ENCODE measurements at regions not wholly inside any gene's neighbourhood (a gene's known extent, or its start where the extent isn't known, plus 50 kb on each side); places are given as distances from the start of the nearest gene placed in this dataset.
"Not testable (repeated sequence)": the region's sequence is repeated elsewhere in the genome, so short reads cannot be mapped to it uniquely, and the experiment has no call there.

DNA sequence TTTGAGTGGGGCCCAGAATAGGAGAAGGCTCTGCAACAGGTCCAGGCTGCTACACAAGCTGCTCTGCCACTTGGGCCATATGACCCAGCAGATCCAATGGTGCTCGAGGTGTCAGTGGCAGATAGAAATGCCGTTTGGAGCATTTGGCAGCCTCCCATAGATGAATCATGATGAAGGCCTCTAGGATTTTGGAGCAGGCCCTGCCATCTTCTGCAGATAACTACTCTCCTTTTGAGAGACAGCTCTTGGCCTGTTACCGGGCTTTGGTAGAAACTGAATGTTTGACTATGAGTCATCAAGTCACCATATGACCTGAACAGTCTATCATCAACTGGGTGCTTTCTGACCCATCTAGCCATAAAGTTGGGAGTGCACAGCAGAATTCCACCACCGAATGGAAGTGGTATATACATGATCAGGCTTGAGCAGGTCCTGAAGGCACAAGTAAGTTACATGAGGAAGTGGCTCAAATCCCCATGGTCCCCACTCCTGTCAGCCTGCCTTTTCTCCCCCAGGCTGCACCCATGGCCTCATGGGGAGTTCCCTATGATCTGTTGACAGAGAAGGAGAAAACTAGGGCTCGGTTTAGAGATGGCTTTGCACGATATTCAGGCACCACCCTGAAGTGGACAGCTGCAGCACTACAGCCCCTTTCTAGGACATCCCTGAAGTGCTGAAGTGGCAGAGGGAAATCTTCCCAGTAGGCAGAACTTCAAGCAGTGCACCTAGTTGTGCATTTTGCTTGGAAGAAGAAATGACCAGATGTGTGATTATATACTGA lies 971.4 kb downstream of the MCTP2 start:
- no peak for DNase-seq

DNA sequence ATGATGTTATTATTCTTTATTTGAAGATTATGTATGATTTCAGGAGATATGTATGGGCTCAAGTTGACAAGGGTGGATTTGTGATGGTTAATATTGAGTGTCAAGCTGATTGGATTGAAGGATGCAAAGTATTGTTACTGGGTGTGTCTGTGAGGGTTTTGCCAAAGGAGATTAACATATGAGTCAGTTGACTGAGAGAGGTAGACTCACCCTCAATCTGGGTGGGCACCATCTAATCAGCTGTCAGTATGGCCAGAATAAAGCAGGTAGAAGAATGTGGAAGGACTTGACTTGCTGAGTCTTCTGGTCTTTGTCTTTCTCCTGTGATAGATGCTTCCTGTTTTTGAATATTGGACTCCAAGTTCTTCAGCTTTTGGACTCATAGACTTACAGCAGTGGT lies 973.7 kb downstream of the MCTP2 start:
- DNase-seq, result no peak

DNA sequence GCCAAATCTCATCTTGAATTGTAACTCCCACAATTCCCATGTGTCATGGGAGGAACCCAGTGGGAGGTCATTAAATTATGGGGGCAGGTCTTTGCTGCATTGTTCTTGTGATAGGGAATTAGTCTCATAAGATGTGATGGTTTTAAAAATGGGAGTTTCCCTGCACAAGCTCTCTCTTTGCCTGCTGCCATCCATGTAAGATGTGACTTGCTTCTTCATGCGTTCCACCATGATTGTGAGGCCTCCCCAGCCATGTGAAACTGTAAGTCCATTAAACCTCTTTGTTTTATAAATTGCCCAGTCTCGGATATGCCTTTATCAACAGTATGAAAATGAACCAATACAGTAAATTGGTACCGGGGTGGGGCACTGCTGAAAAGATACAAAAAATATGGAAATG lies 974.5 kb downstream of the MCTP2 start:
- DNase-seq, result not testable (repeated sequence)

GRCh38 chr15:95208071-95208470 lies 976.7 kb downstream of the MCTP2 start:
- no peak for DNase-seq

DNA sequence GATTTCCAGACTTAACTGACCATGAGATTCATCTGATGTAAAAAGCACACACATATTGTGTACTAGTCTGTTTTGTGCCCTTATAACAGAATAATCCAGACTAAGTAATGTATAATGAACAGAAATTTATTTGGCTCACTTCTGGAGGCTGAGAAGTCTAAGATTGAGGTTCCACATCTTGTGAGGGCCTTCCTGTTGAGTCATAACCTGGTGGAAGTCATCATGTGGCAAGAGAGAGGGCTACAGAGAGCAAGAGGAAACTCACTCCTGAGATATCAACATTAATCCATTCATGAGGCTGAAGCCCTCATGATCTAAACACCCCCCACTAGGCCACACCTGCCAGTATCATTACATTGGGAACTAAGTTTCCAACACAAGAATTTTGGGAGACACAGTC lies 977.6 kb downstream of the MCTP2 start:
- DNase-seq, result no peak

DNA sequence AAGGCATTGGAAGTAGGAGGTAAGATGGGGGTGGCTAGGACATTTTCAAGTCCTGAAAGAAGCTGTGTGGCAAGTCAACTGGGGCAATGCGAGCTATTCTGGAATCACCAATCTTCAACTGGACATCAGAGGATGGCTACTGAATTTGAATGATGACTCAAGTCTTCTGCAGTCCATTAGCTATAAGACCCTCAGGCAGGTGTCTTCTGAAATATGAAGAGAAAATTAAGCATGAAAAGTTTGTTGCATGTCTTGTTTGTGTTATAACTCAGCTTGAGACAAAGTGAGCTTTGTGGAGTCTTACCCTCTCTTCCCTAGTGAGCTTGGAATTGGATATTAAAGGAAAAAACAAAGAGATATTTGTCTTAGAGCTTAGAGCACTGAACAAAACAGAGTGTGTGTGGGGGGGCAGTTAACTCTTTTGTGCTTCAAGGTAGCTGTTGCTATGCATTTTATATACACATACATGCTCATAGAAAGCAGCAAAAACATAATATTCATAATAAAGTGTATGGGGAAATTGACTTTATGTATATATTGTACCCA lies 979.1 kb downstream of the MCTP2 start:
- no peak for DNase-seq

- DNase-seq, result no peak
These were observed 983.7 kb downstream of the MCTP2 start for GRCh38 chr15:95215017-95215416.

DNA sequence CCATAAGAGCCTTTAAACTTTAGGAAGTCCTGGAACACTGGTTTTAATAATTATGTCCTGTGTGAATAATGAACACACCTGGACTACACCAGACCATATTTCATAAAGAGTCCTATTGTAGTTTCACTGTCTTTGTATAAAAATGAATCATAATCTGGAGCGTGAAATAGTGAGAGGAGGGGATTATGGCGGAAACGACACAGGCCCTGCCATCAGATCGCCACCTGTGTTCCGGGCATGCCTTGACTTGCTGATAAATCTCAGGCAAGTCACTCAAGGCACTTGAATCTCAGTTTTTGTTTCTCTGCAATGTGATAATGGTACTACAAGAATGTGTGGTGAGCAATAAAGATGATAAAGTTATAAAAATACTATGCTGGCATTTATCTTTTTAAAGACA lies 995.5 kb downstream of the MCTP2 start:
- DNase-seq, result no peak

- DNase-seq, result no peak
These were observed 995.9 kb downstream of the MCTP2 start for GRCh38 chr15:95227235-95227634.

- no peak for DNase-seq
These were observed 997.6 kb downstream of the MCTP2 start for GRCh38 chr15:95228856-95229555.

GRCh38 chr15:95235033-95235432 lies 1003.7 kb downstream of the MCTP2 start:
- no peak for DNase-seq

- no peak for DNase-seq
These were observed 1016.0 kb downstream of the MCTP2 start for GRCh38 chr15:95247071-95247984.

GRCh38 chr15:95249524-95249923 lies 1018.2 kb downstream of the MCTP2 start:
- DNase-seq, result no peak

DNA sequence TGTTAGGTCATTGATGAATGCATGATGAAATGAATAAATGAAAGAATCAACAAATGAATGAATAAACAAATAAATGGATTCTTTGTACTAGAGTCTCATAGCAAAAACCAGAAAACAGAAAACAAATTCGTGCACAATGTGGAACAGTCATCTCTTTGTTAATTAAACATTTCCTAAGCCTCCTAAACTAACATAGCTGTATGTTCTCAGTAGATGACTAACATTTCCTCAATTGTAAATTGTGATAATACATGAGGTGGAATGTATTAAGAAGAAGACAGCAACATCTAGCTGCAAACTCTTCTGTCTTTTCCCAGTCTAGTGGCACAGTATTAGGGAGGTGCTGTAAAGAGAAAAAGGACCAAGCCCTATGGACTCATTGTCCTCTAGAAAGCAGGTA lies 1021.0 kb downstream of the MCTP2 start:
- DNase-seq, result no peak

DNA sequence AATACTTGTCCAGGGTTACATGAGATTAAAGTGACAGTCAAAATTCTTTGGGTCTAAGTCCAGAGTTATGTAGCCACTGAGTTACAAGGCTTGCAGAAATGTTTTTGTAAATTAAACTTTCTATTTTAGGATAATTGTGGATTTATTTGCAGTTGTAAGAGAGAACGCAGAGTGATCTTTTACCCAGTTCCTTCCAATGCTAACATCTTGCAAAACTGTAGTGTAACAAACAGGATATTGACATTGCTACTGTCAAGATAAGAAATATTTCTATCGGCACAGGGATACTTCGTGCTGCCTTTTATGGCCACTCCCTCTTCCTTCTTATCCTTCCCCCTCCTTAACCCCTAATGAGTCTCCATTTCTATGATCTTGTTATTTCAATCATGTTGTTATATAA lies 1022.9 kb downstream of the MCTP2 start:
- no peak for DNase-seq

GRCh38 chr15:95259513-95259912 lies 1028.2 kb downstream of the MCTP2 start:
- peak; percentile 56 for DNase-seq

DNA sequence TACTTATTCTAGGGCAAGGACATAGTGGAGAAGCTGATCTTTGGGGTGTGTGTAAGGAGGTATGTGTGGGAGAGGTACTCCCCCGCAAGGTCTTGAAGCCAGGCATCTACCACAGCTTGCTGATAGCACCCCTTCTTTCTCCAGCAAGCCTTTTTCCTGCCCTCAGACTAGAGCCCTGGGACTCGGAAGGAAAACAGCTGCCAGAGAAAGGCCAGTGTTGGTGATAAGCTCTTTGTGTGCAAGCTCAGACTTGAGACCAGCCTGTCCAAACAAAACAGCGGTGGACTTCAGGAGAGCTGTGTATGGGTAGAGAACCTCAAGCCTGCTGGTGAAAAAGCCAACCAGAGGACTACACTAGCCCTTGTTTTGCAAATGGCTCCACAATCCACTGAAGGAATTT lies 1028.6 kb downstream of the MCTP2 start:
- DNase-seq, result no peak

DNA sequence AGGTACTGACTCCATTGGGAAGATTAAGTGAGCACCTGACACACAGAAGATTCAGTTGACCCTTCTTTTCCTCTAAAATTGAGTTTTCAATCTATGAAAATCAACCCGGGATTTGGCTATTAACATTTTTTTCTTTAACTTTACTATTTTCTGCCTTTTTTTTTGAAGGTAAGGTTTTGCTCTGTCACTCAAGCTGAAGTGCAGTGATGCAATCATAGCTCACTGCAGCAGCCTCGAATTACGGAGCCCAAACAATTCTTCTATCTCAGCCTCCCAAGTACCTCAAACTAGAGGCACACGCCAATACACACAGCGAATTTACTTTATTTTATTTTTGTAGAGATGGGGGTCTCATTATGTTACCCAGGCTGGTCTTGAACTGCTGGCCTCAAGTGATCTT lies 1029.5 kb downstream of the MCTP2 start:
- DNase-seq, result no peak

DNA sequence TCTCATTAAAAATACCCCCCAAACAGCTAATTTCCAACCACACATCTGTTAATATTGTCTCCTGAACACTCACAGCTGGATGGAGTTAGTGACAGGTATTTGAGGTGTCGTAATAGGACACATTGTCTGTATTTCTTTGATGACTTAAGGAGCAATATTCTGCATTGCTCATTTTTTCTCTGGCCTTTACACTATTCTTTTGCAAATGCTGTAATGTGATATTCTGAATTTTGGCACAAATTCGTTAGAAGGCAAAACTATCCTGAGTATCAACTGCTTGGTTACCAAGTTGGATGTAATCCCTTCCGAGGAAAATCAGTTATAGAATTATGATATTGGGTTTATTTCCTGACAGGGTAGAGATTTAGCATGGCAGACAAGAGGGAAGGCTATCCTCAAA lies 1030.2 kb downstream of the MCTP2 start:
- DNase-seq, result no peak

- no peak for DNase-seq
These were observed 1030.6 kb downstream of the MCTP2 start for GRCh38 chr15:95261968-95262367.

GRCh38 chr15:95262866-95263564 lies 1031.7 kb downstream of the MCTP2 start:
- DNase-seq, result no peak

DNA sequence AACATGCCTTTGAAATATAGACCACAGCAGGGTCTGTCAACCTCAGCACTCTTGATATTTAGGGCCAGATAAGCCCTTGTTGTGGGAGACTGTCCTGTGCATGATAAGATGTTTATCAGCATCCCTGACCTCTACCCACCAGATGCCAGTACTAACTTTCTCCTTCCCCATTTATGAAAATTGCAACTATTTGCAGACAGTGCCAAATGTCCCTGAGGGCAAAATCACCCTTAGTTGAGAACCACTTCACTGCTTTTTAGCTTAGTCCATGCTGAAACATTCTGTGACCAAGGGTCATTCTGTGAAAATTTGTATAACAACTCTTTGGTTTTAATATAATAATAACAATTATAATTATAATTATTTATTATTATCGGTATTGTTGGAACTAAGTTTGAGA lies 1032.4 kb downstream of the MCTP2 start:
- DNase-seq, result no peak

Measured in suppressor macrophage treated with lipopolysaccharide for 4 hours (primary cell).